H9 (cell line): ENCODE measurements at regions not wholly inside any gene's neighbourhood (a gene's known extent, or its start where the extent isn't known, plus 50 kb on each side); places are given as distances from the start of the nearest gene placed in this dataset.

Experiments
- DNase-seq: peaks from one replicate; pipeline ENCODE4 v3.0.0-alpha.2; 2017
- H2AFZ ChIP-seq: one replicate; pipeline ENCODE4 v1.6.1; 2013; ENCODE audit warnings: mild to moderate bottlenecking, low read length, control low read depth, moderate library complexity
- H2AK5ac ChIP-seq: 2 replicates; pipeline ENCODE4 v1.6.1; 2013; ENCODE audit warnings: low read length, control low read depth, mixed read lengths; ENCODE audit not compliant: insufficient read length
- H2BK120ac ChIP-seq: one replicate; pipeline ENCODE4 v1.6.1; 2013; ENCODE audit warnings: low read depth, mild to moderate bottlenecking, low read length, control low read depth, inconsistent platforms; ENCODE audit not compliant: poor library complexity, severe bottlenecking
- H2BK12ac ChIP-seq: 2 replicates; pipeline ENCODE4 v1.6.1; 2013; ENCODE audit warnings: low read length, control low read depth, mixed read lengths, low read depth; ENCODE audit not compliant: insufficient read length
- H2BK15ac ChIP-seq: 2 replicates; pipeline ENCODE4 v1.6.1; 2013; ENCODE audit warnings: low read depth, low read length, control low read depth
- H2BK20ac ChIP-seq: one replicate; pipeline ENCODE4 v1.6.1; 2013; ENCODE audit warnings: low read depth, mild to moderate bottlenecking, low read length, control low read depth, inconsistent platforms; ENCODE audit not compliant: poor library complexity, severe bottlenecking
- H2BK5ac ChIP-seq: 2 replicates; pipeline ENCODE4 v1.6.1; 2013; ENCODE audit warnings: low read length, control low read depth, mixed read lengths; ENCODE audit not compliant: insufficient read length
- H3K14ac ChIP-seq: 2 replicates; pipeline ENCODE4 v1.6.1; 2013; ENCODE audit warnings: low read length, control low read depth; ENCODE audit not compliant: insufficient read depth
- H3K18ac ChIP-seq: 2 replicates; pipeline ENCODE4 v1.6.1; 2013; ENCODE audit warnings: low read depth, mild to moderate bottlenecking, mixed read lengths, low read length, control low read depth; ENCODE audit not compliant: insufficient read length
- H3K23ac ChIP-seq: 2 replicates; pipeline ENCODE4 v1.6.1; 2013; ENCODE audit warnings: low read length, control low read depth, mixed read lengths, low read depth; ENCODE audit not compliant: insufficient read length
- H3K23me2 ChIP-seq: 2 replicates; pipeline ENCODE4 v1.6.1; 2013; ENCODE audit warnings: low read depth, mild to moderate bottlenecking, mixed read lengths, low read length, control low read depth; ENCODE audit not compliant: insufficient read length, poor library complexity, severe bottlenecking
- H3K27ac ChIP-seq: 2 replicates; pipeline ENCODE4 v1.5.1; 2013; ENCODE audit warnings: low read length, control low read depth, mixed read lengths, low read depth; ENCODE audit not compliant: insufficient read length
- H3K27me3 ChIP-seq: 2 replicates; pipeline ENCODE4 v1.6.1; 2013; ENCODE audit warnings: low read length, control low read depth, inconsistent platforms; ENCODE audit not compliant: insufficient read depth
- H3K4ac ChIP-seq: 2 replicates; pipeline ENCODE4 v1.6.1; 2013; ENCODE audit warnings: low read depth, mild to moderate bottlenecking, control low read depth, inconsistent platforms, low read length, moderate library complexity
- H3K4me1 ChIP-seq: 2 replicates; pipeline ENCODE4 v1.6.1; 2013; ENCODE audit warnings: low read length, control low read depth, inconsistent platforms; ENCODE audit not compliant: insufficient read depth
- H3K4me2 ChIP-seq: 2 replicates; pipeline ENCODE4 v1.6.1; 2013; ENCODE audit warnings: low read length, control low read depth, mixed read lengths; ENCODE audit not compliant: insufficient read length, insufficient read depth
- H3K56ac ChIP-seq: 2 replicates; pipeline ENCODE4 v1.6.1; 2013; ENCODE audit warnings: low read depth, mild to moderate bottlenecking, mixed read lengths, low read length, control low read depth; ENCODE audit not compliant: insufficient read length
- H3K79me1 ChIP-seq: 2 replicates; pipeline ENCODE4 v1.6.1; 2013; ENCODE audit warnings: low read depth, mild to moderate bottlenecking, moderate library complexity, low read length, control low read depth, inconsistent platforms; ENCODE audit not compliant: insufficient read depth, poor library complexity, severe bottlenecking
- H3K79me2 ChIP-seq: 2 replicates; pipeline ENCODE4 v1.6.1; 2013; ENCODE audit warnings: low read length, control low read depth, inconsistent platforms; ENCODE audit not compliant: insufficient read depth
- H3K9ac ChIP-seq: 2 replicates; pipeline ENCODE4 v1.6.1; 2013; ENCODE audit warnings: low read length, control low read depth, mixed read lengths; ENCODE audit not compliant: insufficient read length; ENCODE audit errors: extremely low read depth
- H3K9me3 ChIP-seq: one replicate; pipeline ENCODE4 v1.6.1; 2013; ENCODE audit warnings: low read depth, low read length, inconsistent platforms; ENCODE audit not compliant: control insufficient read depth
- H3T11ph ChIP-seq: one replicate; pipeline ENCODE4 v1.6.1; 2013; ENCODE audit warnings: mild to moderate bottlenecking, low read length, control low read depth, inconsistent platforms
- H4K20me1 ChIP-seq: one replicate; pipeline ENCODE4 v1.6.1; 2013; ENCODE audit not compliant: control insufficient read depth, insufficient read length, insufficient read depth
- H4K5ac ChIP-seq: 2 replicates; pipeline ENCODE4 v1.6.1; 2013; ENCODE audit warnings: low read depth, mild to moderate bottlenecking, mixed read lengths, low read length, control low read depth; ENCODE audit not compliant: insufficient read length
- H4K8ac ChIP-seq: replicated peaks from 2 replicates; pipeline ENCODE4 v1.6.1; 2013; ENCODE audit warnings: low read length, control low read depth, mixed read lengths, low read depth; ENCODE audit not compliant: insufficient read length
- H4K91ac ChIP-seq: 2 replicates; pipeline ENCODE4 v1.6.1; 2013; ENCODE audit warnings: low read depth, mild to moderate bottlenecking, moderate library complexity, mixed read lengths, low read length, control low read depth; ENCODE audit not compliant: insufficient read length
- H3K27ac Mint-ChIP-seq, 3 experiments: 2 replicates in 2 of 3; 3 replicates in 1 of 3; pipeline ENCODE4 v1.8.0; 2020 to 2021; ENCODE audit warnings: mixed read lengths in 3 of 3, mild to moderate bottlenecking in 1 of 3, moderate library complexity in 1 of 3
- H3K27me3 Mint-ChIP-seq: 2 replicates; pipeline ENCODE4 v1.8.0; 2021; ENCODE audit warnings: low read depth, mild to moderate bottlenecking, moderate library complexity, mixed read lengths
- H3K36me3 Mint-ChIP-seq, 3 experiments: 2 replicates in 2 of 3; 3 replicates in 1 of 3; pipeline ENCODE4 v1.8.0; 2020 to 2021; ENCODE audit warnings: low read depth in 3 of 3, mixed read lengths in 3 of 3; ENCODE audit not compliant: insufficient read depth in 1 of 3
- H3K4me1 Mint-ChIP-seq, 2 experiments: 2 replicates each; pipeline ENCODE4 v1.8.0; 2020; ENCODE audit warnings: mixed read lengths in 2 of 2
- H3K4me3 Mint-ChIP-seq, 2 experiments: 2 replicates in 1 of 2; 3 replicates in 1 of 2; pipeline ENCODE4 v1.8.0; 2020 to 2021; ENCODE audit warnings: mild to moderate bottlenecking in 2 of 2, mixed read lengths in 2 of 2, moderate library complexity in 1 of 2
- H3K9me3 Mint-ChIP-seq, 2 experiments: 2 replicates in 1 of 2; 3 replicates in 1 of 2; pipeline ENCODE4 v1.8.0; 2020; ENCODE audit warnings: mild to moderate bottlenecking in 2 of 2, mixed read lengths in 2 of 2, moderate library complexity in 1 of 2
- CTCF ChIP-seq: fragments of 200-600 bp; sonication (generic); conservative IDR thresholded peaks from 3 replicates; pipeline ENCODE4 v1.8.0; 2021; ENCODE audit warnings: antibody characterized with exemption, mild to moderate bottlenecking
- WGBS: extraction: QIAGEN DNeasy Blood & Tissue Kit; methylation state at CpG from one replicate; pipeline ENCODE4 v1.1.7; 2013; ENCODE audit warnings: missing lambda C conversion rate, low lambda C conversion rate, mixed read lengths; ENCODE audit not compliant: insufficient read length; ENCODE audit errors: extremely low coverage; 5-methylcytosine and 5-hydroxymethylcytosine counted together

- TF ChIP-seq CTCF, result no peak
- no peak overlapping the region for H3K4me3 Mint-ChIP-seq
- Histone ChIP-seq H3K27me3 (no peaks in the 10 kb centered on the region), H2BK20ac (no peak overlapping the region), H3K9me3 (no peaks in the 10 kb centered on the region), H3K4me2 (no peak overlapping the region), H3K4me1 (no peaks in the 10 kb centered on the region; the same call in 1 of the 2 replicates), H4K5ac (no peak overlapping the region), H2BK120ac (no peak overlapping the region), H3K23me2 (no peaks in the 10 kb centered on the region), H3K27ac (no peak overlapping the region), H3K56ac (no peak overlapping the region), H2BK12ac (no peak overlapping the region), H3K23ac (no peak overlapping the region), H3K4ac (no peak overlapping the region), H3K18ac (no peak overlapping the region), H3T11ph (no peak overlapping the region), H3K79me2 (no peaks in the 10 kb centered on the region), H3K9ac (no peak overlapping the region), H3K14ac (no peak overlapping the region), H3K79me1 (no peaks in the 10 kb centered on the region), H2AK5ac (no peak overlapping the region), H2BK15ac (no peak overlapping the region), H2BK5ac (no peak overlapping the region), H4K91ac (no peak overlapping the region), H4K8ac (no peak overlapping the region), H4K20me1 (no peaks in the 10 kb centered on the region), H2AFZ (no peak overlapping the region)
- H3K27me3 Mint-ChIP-seq, result no peaks in the 10 kb centered on the region; the same call in 1 of the 2 replicates
- H3K9me3 Mint-ChIP-seq, result peaks cover under 1 to 2% of the 10 kb centered on the region in 2 experiments; a peak in 1 of 5 replicates
- no CpG with 5 or more reads among the region's 3 CpGs for WGBS
- 0 out of 7 replicates have a peak, but pooled peaks cover 0 to under 1% (median 0%) of the 10 kb centered on the region in 3 experiments for H3K36me3 Mint-ChIP-seq
- no peak for DNase-seq
- peaks cover 6 to 8% of the 10 kb centered on the region in 2 experiments for H3K4me1 Mint-ChIP-seq
- no peak overlapping the region for H3K27ac Mint-ChIP-seq
Measured at GRCh38 chr7:22624781-22625180, 102.2 kb upstream of the IL6 start.
